ENCODE measurements at regions not wholly inside any gene's neighbourhood (a gene's known extent, or its start where the extent isn't known, plus 50 kb on each side); places are given as distances from the start of the nearest gene placed in this dataset.

GRCh38 chr1:10850026-10850425 is 53.6 kb upstream of the CASZ1 start:
- no peak overlapping the region for H2BK15ac ChIP-seq (ENCODE audit: low read length)
- POLR2A ChIA-PET (ENCODE audit: partially characterized antibody) = no interaction called here
- no peak overlapping the region for H2AFZ ChIP-seq (ENCODE audit: low read length)
- no peaks in the 10 kb centered on the region; a peak in 1 of 4 replicates for H3K9me3 ChIP-seq (ENCODE audit: insufficient read depth in 2 of 2, low read depth in 1 of 2, low read length in 1 of 2)
- H2BK12ac ChIP-seq (ENCODE audit: low read depth, low read length) = no peak overlapping the region
- H4K5ac ChIP-seq (ENCODE audit: insufficient read length, low read depth, low read length) = no peak overlapping the region
- no peak overlapping the region for H3K18ac ChIP-seq (ENCODE audit: extremely low read depth, low read length)
- no peaks in the 10 kb centered on the region; a peak in 1 of 7 replicates for H3K4me1 ChIP-seq (replicated peaks in 1 of 4; ENCODE audit: control insufficient read depth in 3 of 4, insufficient read depth in 4 of 4, low read length in 3 of 4)
- FAIRE-seq (no peak), DNase-seq (ENCODE audit: low read depth in 1 of 2, low spot score in 2 of 2) (no peak)
- H3K27me3 ChIP-seq (replicated peaks in 1 of 4; ENCODE audit: control insufficient read depth in 3 of 4, extremely low read depth in 1 of 4, insufficient read depth in 3 of 4, low read length in 3 of 4) = no peaks in the 10 kb centered on the region; a peak in 1 of 7 replicates
- CTCF ChIA-PET (ENCODE audit: partially characterized antibody) = interaction anchor here (0.7 to 1.9 kb wide), 2 partner anchors 9 to 342 kb away, joined by 3 to 5 read pairs; no protein-coding TSS in a partner anchor
- peaks cover 9% of the 10 kb centered on the region; the same call in 1 of the 2 replicates for H3K23me2 ChIP-seq (ENCODE audit: low read depth, low read length)
- no peaks in the 10 kb centered on the region for H3K79me1 ChIP-seq (ENCODE audit: low read depth, low read length)
- H4K8ac ChIP-seq (ENCODE audit: extremely low read depth, insufficient read depth, low read length) = peak overlapping the region; percentile 11; the same call in 1 of the 2 replicates
- 83% methylated on average over 5 of the region's 7 CpGs; no CpG with 5 or more reads in 1 of the 2 experiments for WGBS, 2 experiments (ENCODE audit: extremely low coverage in 1 of 2, insufficient coverage in 1 of 2, insufficient read length in 1 of 2, insufficient replicate concordance in 2 of 2, low coverage in 1 of 2, low lambda C conversion rate in 2 of 2, missing lambda C conversion rate in 1 of 2)
- H2AK5ac ChIP-seq (ENCODE audit: low read depth, low read length) = no peak overlapping the region
- peaks cover 0 to 9% of the 10 kb centered on the region in 2 experiments for H4K20me1 ChIP-seq (replicated peaks in 1 of 2; ENCODE audit: control insufficient read depth in 1 of 2, insufficient read depth in 2 of 2, low read length in 2 of 2)
- H3K36me3 ChIP-seq (ENCODE audit: control insufficient read depth in 2 of 4, insufficient read depth in 4 of 4, low read length in 3 of 4) = no peaks in the 10 kb centered on the region
- no peak overlapping the region for H3K4me2 ChIP-seq (ENCODE audit: insufficient read depth in 1 of 2, low read depth in 2 of 2, low read length in 2 of 2)
- H2BK20ac ChIP-seq (ENCODE audit: low read length) = no peak overlapping the region
- no peak overlapping the region for H2BK5ac ChIP-seq (ENCODE audit: low read depth, low read length)
- H2BK120ac ChIP-seq (replicated peaks; ENCODE audit: low read depth, low read length) = no peak overlapping the region
- H3K14ac ChIP-seq (ENCODE audit: insufficient read length) = no peak overlapping the region
- no peaks in the 10 kb centered on the region for H3K79me2 ChIP-seq (ENCODE audit: control insufficient read depth in 1 of 2, insufficient read depth in 2 of 2, low read length in 2 of 2)
- no peak overlapping the region for H4K91ac ChIP-seq (replicated peaks; ENCODE audit: insufficient read length, low read length)
- H3K9ac ChIP-seq (replicated peaks in 1 of 4; ENCODE audit: extremely low read depth in 1 of 4, low read depth in 3 of 4, low read length in 3 of 4) = no peak overlapping the region
- H3K56ac ChIP-seq (replicated peaks; ENCODE audit: insufficient read length, low read depth, low read length) = no peak overlapping the region
- H3K4me3 ChIP-seq (ENCODE audit: extremely low read depth in 1 of 4, insufficient read depth in 2 of 4, low read depth in 3 of 4, low read length in 4 of 4) = no peak overlapping the region
- H3K23ac ChIP-seq (ENCODE audit: insufficient read length) = no peak overlapping the region
- no peak overlapping the region for H3K4ac ChIP-seq (replicated peaks; ENCODE audit: insufficient read length, low read depth, low read length)
- H3K27ac ChIP-seq (ENCODE audit: low read depth, low read length) = no peak overlapping the region
- TF ChIP-seq JUND (IDR thresholded peaks at IDR 0.05; ENCODE audit: low read length) = no peak
- no peak for TF ChIP-seq KDM1A (IDR thresholded peaks at IDR 0.05; ENCODE audit: borderline replicate concordance, low read length)
- no peak for TF ChIP-seq TAF7 (optimal IDR thresholded peaks at IDR 0.05; ENCODE audit: borderline replicate concordance, low read depth, low read length)
- no peak for TF ChIP-seq GTF2F1 (IDR thresholded peaks at IDR 0.05; ENCODE audit: borderline replicate concordance, low read depth, low read length)
- no peak for TF ChIP-seq SIRT6 (IDR thresholded peaks at IDR 0.05; ENCODE audit: low read length)
- no peak for TF ChIP-seq HDAC2 (IDR thresholded peaks at IDR 0.05; ENCODE audit: borderline replicate concordance in 1 of 2, low read depth in 2 of 2, low read length in 2 of 2)
- TF ChIP-seq RNF2 (IDR thresholded peaks at IDR 0.05; ENCODE audit: borderline replicate concordance, low read depth, low read length, missing control alignments, poor library complexity, severe bottlenecking) = no peak
- TF ChIP-seq TEAD4 (IDR thresholded peaks at IDR 0.05; ENCODE audit: low read depth, low read length) = no peak
- no peak for TF ChIP-seq TCF12 (IDR thresholded peaks at IDR 0.05; ENCODE audit: low read depth, low read length)
- no peak for TF ChIP-seq BRCA1 (IDR thresholded peaks at IDR 0.05; ENCODE audit: low read depth, low read length)
- TF ChIP-seq, protein P1, sequence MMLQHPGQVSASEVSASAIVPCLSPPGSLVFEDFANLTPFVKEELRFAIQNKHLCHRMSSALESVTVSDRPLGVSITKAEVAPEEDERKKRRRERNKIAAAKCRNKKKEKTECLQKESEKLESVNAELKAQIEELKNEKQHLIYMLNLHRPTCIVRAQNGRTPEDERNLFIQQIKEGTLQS (IDR thresholded peaks at IDR 0.05; ENCODE audit: insufficient read depth, low read depth, low read length) = no peak
- TF ChIP-seq SP2 (IDR thresholded peaks at IDR 0.05; ENCODE audit: low read length) = no peak
- TF ChIP-seq SUZ12 (IDR thresholded peaks at IDR 0.05; ENCODE audit: low read length) = no peak
- TF ChIP-seq YY1 (IDR thresholded peaks at IDR 0.05; ENCODE audit: low read depth, low read length) = no peak

Data from H1 (cell line).